ENCODE measurements at regions not wholly inside any gene's neighbourhood (a gene's known extent, or its start where the extent isn't known, plus 50 kb on each side); places are given as distances from the start of the nearest gene placed in this dataset.

- TF ChIP-seq POLR2A (IDR thresholded peaks at IDR 0.05; ENCODE audit: low read depth, low read length): no peak
- no peak for TF ChIP-seq POLR2AphosphoS5 (IDR thresholded peaks at IDR 0.05; ENCODE audit: low read depth, low read length)
Observed at GRCh38 chr10:2899246-2899951, 167.9 kb upstream of the PFKP start.

All from GM12892 (cell line).